ENCODE measurements at regions not wholly inside any gene's neighbourhood (a gene's known extent, or its start where the extent isn't known, plus 50 kb on each side); places are given as distances from the start of the nearest gene placed in this dataset.

DNA sequence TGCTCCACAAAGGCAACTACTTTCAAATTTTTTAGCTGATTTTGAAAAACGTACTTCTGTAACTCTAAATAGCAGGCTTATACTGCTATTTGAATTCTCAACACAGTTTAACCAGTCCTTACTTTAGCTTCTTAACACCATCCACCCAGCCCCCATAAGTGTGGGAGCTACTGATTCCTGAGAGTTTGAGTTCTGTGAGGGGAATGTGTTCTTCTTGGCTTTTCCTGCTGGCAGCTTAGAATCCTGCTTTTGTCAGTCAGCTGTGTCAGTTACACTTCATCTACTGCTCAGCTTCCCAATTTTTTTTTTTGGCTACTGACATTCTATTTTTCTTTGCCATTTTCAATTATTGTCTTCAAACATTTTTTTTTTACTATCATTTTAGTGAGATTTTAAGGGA lies 440.4 kb downstream of the INSC start:
- intact Hi-C loops (cut with DNase I) = no loop called here

DNA sequence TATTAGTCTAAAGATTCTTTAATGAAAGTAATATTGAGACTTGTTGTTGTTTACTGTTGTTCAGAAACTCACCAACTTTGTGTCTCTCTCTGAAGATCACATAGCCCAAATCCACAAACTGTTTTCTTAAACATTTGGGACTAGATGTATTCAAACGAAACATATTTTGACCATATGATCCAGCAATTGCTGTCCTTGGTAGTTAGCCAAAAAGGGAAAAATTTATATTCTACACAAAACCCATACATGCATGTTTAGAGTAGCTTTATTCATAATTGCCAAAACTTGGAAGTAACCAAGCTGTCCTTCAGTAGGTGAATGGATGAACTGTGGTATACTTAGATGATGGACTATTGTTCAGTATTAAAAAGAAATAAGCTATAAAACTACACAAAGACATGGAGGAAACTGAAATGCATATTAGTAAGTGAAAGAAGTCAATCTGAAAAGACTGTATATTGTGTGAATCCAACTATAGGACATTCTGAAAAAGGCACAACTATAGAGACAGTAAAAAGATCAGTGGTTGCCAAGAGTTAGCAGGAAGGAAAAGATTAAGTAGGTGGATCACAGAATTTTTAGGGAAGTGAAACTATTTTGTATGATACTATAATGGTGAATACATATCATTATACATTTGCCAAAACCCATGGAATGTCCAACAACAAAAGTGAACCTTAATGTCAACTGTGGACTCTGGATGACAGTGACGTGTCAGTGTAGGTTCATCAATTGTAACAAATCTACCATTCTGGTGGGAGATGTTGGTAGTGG lies 442.9 kb downstream of the INSC start:
- Histone ChIP-seq H3K9me3 (no peaks in the 10 kb centered on the region), H3K27me3 (no peaks in the 10 kb centered on the region), H3K36me3 (no peaks in the 10 kb centered on the region), H3K27ac (no peak overlapping the region), H3K4me3 (no peak overlapping the region), H3K4me1 (no peaks in the 10 kb centered on the region)
- DNase-seq (ENCODE audit: low spot score in 2 of 2) = no peak
- intact Hi-C loops (cut with DNase I) = no loop called here
- TF ChIP-seq, protein P1, sequence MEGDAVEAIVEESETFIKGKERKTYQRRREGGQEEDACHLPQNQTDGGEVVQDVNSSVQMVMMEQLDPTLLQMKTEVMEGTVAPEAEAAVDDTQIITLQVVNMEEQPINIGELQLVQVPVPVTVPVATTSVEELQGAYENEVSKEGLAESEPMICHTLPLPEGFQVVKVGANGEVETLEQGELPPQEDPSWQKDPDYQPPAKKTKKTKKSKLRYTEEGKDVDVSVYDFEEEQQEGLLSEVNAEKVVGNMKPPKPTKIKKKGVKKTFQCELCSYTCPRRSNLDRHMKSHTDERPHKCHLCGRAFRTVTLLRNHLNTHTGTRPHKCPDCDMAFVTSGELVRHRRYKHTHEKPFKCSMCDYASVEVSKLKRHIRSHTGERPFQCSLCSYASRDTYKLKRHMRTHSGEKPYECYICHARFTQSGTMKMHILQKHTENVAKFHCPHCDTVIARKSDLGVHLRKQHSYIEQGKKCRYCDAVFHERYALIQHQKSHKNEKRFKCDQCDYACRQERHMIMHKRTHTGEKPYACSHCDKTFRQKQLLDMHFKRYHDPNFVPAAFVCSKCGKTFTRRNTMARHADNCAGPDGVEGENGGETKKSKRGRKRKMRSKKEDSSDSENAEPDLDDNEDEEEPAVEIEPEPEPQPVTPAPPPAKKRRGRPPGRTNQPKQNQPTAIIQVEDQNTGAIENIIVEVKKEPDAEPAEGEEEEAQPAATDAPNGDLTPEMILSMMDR (IDR thresholded peaks at IDR 0.05) = no peak

More for the DNA sequence above, 440.4 kb downstream of the INSC start:
- TF ChIP-seq, protein P1 (IDR thresholded peaks at IDR 0.05) = no peak
- Histone ChIP-seq H3K4me1 (no peaks in the 10 kb centered on the region), H3K9me3 (no peaks in the 10 kb centered on the region), H3K4me3 (no peak overlapping the region), H3K27ac (no peak overlapping the region), H3K36me3 (no peaks in the 10 kb centered on the region), H3K27me3 (no peaks in the 10 kb centered on the region)
- no peak for DNase-seq (ENCODE audit: low spot score in 2 of 2)

DNA sequence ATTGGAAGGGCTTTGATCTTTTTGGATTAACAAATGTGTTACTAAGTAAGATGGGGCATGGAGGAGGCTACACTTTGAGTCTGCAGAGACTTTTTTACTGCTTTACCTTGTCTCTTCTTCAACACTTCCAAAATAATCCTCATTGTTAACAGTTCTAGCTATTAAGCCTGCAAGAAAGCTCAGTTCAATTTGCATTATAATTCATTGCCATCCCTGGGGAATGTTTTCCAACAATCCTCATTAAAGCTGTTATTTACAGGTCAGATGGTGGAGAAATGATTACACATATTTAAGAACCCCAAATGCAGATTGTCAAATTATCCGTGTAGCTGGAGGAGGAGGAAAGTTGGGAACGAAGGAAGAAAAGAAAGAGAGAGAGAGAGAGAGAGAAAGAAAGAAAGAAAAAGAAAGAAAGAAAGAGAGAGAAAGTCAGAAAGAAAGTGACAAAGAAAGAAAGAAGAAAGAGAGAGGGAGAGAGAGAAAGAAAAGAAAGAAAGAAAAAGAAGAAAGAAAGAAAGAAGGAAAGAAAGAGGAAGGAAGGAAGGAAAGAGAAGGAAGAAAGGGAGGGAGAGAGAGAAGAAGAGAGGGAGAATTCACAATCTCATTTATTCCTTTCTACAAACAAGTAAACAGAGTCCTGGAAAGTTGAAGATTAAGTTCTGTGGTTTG lies 443.9 kb downstream of the INSC start:
- Histone ChIP-seq H3K4me1 (no peaks in the 10 kb centered on the region), H3K36me3 (no peaks in the 10 kb centered on the region), H3K27ac (no peak overlapping the region), H3K27me3 (no peaks in the 10 kb centered on the region), H3K4me3 (no peak overlapping the region), H3K9me3 (no peaks in the 10 kb centered on the region)
- TF ChIP-seq, protein P1 (IDR thresholded peaks at IDR 0.05) = no peak
- DNase-seq (ENCODE audit: low spot score in 2 of 2) = no peak
- intact Hi-C loops (cut with DNase I) = no loop called here

DNA sequence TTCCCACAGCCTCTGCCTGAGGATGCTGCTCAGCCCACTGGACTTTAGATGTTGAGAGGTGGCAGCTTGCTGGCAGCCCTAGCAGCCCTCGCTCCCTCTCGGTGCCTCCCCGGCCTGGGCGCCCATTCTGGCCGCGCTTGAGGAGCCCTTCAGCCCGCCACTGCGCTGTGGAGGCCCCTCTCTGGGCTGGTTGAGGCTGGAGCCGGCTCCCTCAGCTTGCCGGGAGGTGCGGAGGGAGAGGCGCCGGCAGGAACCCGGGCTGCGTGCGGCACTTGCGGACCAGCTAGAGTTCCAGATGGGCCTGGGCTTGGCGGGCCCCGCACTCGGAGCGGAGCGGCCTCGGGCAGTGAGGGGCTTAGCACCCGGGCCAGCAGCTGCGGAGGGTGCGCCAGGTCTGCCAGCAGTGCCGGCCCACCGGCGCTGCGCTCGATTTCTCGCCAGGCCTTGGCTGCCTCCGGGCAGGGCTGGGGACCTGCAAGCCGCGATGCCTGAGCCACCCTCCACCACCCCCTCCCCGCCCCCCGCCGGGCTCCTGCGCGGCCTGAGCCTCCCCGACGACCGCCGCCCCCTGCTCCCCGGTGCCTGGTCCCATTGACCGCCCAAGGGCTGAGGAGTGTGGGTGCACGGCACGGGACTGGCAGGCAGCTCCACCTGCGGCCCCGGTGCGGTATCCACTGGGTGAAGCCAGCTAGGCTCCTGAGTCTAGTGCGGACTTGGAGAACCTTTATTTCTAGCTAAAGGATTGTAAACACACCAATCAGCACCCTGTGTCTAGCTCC lies 446.2 kb downstream of the INSC start:
- H3K4me1 ChIP-seq = no peaks in the 10 kb centered on the region
- no peaks in the 10 kb centered on the region for H3K27me3 ChIP-seq
- H3K27ac ChIP-seq = no peak overlapping the region
- no peak for DNase-seq (ENCODE audit: low spot score in 2 of 2)
- H3K36me3 ChIP-seq = no peaks in the 10 kb centered on the region
- TF ChIP-seq, protein P1 (IDR thresholded peaks at IDR 0.05) = no peak
- H3K9me3 ChIP-seq = no peaks in the 10 kb centered on the region
- no peak overlapping the region for H3K4me3 ChIP-seq
- intact Hi-C loops (cut with DNase I) = no loop called here

DNA sequence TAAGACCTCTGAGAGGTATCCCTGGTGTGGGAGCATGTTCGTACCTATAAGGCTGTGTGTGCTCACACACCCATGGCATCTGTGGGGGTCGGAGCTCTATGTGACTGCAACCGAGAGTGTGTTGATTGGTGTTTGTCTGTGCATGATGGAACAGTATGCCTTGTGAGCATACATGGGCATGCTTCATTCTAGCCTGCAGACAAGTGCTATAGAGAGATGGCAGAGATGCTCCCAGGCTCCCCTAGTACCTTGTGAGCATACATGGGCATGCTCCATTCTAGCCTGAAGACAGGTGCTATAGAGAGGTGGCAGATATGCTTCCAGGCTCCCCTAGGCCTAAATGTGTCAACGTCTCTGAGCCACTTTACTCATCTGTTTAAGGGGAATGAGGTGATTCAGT lies 447.5 kb downstream of the INSC start:
- TF ChIP-seq, protein P1 (IDR thresholded peaks at IDR 0.05) = no peak
- no peaks in the 10 kb centered on the region for H3K4me1 ChIP-seq
- intact Hi-C loops (cut with DNase I) = no loop called here
- DNase-seq (ENCODE audit: low spot score in 2 of 2) = no peak
- no peak overlapping the region for H3K27ac ChIP-seq
- no peaks in the 10 kb centered on the region for H3K27me3 ChIP-seq
- no peaks in the 10 kb centered on the region for H3K36me3 ChIP-seq
- no peaks in the 10 kb centered on the region for H3K9me3 ChIP-seq
- H3K4me3 ChIP-seq = no peak overlapping the region

All from ascending aorta (tissue), 2 donors.